ENCODE measurements at regions not wholly inside any gene's neighbourhood (a gene's known extent, or its start where the extent isn't known, plus 50 kb on each side); places are given as distances from the start of the nearest gene placed in this dataset.

DNA sequence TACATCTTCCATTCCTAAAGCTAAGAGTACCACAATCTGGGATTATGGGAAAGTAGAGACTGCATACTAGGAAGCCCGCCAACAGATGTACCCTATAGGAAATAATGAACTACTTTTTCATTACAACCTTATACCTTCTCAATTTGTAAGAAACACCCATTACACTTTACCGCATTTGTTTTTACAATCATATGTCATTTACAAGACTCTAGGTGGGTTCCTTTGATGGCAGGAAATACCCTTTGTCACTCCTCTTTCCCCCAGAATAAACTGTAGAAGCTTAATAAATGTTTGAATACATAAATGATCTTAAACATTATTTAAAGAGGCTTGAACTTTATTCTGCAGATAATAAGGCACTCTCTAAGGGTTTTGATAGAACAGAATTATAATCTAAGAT is 150.1 kb upstream of the TGFBR2 start:
- no peak for DNase-seq (ENCODE audit: low read depth in 2 of 3, low spot score in 2 of 3)

DNA sequence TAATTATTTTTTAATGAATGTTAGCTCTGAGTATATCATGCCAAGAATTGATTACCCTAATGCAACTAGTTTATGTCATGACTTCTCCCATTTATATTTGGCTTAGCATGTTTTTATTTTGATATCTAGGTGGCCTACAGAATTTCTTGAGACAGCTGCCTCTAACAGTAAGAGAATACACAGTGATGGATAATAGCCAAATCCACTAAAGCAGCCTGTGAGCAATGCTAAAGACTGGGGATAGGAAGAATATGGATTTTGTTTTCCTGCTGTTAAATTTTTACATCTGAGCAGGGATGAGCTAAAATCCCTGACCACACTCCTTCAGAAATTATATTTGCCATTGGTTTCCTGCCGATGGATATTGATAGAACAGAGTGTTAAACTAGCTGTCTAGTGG is 149.3 kb upstream of the TGFBR2 start:
- DNase-seq (ENCODE audit: low read depth in 2 of 3, low spot score in 2 of 3): no peak

DNA sequence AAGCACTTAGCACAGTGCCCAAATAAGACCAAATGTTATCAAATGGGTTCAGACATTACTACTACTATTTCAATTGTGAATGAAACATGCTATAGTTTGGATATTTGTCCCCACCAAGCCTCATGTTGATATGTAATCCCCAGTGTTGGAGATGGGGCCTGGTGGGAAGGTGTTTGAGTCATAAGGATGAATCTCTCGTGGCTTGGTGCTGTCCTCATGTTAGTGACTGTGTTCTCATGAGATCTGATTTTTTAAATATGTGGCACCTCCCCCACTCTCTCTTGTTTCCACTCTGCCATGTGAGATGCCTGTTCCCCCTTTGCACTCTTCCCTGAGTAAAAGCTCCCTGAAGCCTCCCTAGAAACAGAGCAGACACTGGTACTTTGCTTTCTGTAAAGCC is 148.7 kb upstream of the TGFBR2 start:
- no peak for DNase-seq (ENCODE audit: low read depth in 2 of 3, low spot score in 2 of 3)

DNA sequence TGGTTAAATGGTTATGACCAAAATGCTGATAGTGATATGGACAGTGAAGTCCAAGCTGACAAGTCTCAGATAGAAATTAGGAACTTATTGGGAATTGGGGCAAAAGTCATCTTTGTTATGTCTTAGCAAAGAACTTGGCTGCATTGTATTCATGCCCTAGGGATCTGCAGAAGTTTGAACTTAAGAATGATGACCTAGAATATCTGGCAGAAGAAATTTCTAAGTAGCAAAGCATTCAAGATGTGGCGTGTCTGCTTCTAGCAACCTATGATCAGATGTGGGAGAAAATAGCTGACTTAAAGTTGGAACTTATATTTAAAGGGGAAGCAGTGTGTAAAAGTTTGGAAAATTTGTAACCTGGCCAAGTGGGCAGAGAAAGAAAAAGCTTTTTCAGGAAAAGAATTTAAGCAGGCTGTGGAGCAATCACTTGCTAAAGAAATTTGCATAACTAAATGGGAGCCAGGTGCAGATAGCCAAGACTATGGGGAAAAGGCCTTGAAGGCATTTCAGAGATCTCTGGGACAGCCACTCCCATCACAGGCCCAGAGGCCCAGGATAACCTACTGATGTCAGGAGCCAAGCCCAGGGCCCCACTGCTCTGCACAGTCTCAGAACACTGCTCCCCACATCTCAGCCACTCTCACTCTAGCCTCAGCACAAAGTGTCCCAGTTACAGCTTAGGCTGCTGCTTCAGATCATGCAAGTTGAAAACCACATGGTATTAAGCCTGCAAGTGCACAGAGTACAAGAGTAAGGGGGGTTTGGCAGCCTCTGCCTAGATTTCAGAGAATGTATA is 147.8 kb upstream of the TGFBR2 start:
- no peak for DNase-seq (ENCODE audit: low read depth in 2 of 3, low spot score in 2 of 3)

DNA sequence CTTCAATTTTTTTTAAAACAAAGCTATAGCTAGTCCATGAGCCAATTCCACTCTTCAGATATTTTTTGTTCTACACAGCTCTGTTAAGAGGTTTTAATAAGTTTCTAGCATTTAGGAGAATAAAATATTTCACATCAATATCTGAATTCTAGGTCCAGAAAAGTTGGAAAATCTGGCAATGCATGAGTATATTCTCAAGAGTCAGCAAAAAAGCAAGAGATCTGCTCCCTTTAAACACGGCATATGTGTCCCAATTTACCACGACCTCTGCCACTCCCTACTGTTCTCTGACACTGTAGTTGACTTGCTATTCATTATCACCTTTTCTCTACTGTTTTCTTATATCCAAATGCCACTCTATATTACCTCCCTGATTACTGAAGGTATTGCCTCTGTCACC is 145.1 kb upstream of the TGFBR2 start:
- no peak for DNase-seq (ENCODE audit: low read depth in 2 of 3, low spot score in 2 of 3)

DNA sequence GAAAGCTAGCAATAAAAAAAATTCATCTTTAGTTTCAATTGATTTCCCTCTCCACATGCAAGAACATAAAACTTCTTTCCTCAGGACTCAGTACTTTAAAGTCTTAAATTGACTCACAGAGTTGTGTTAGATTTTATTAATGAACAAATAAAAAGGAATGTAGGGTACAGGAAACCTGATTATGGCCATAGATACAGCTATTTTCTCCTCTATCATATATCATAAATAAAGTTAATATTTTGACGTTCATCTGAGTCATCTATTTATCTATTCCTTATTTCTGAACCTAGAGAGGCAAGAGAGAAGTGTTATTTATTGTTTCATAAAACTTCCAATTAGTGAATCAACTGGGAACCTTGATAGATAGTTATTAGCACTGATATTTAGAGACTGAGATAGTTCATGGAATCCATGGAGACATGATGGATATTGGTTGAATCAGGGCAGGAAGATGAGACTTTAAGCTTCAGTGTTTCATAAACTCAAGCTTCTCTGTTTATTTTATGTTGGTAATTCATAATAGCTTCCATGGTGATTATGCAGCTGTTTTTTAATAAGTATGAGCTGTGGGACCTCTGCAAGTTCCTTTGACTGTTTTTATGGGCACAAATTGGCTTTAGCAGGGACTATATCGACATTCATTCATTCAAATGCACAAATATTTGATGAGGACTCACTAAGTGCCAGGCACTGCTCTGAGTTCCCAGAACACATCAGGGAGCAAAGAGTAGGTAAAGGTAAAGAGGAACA is 143.5 kb upstream of the TGFBR2 start:
- no peak for DNase-seq (ENCODE audit: low read depth in 2 of 3, low spot score in 2 of 3)

DNA sequence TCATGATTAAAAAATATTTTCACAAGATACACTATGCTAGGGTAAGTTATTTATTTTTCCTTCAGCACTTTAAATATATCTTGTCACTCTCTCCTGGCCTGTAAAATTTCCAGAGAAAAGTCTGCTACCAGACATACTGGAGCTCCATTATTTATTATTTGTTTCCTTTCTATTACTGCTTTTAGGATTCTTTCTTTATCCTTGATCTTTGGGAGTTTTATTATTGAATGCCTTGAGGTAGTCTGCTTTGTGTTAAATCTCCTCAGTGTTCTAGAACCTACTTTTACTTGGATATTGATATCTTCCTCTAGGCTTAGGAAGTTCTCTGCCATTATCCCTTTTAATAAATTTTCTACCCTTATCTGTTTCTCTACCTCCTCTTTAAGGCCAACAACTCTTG is 142.0 kb upstream of the TGFBR2 start:
- DNase-seq (ENCODE audit: low read depth in 2 of 3, low spot score in 2 of 3): no peak

DNA sequence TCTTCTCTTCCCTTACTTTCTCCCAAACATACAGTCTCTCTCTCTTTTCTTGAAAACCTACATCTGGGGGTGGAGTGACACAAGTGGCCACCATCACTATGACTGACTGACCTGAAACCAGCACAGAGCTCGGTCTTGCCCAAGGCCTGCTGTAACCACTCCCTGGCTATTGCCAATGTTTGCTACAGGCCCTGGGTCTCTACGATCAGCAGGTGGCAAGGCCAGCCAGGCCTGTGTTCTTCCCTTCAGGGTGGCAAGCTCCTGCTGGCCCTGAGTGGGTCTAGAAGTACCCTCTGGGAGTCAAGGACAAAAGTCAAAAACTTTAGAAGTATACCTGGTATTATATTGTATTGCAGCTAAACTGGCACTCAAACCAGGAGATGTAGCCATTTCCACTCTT is 140.9 kb upstream of the TGFBR2 start:
- no peak for DNase-seq (ENCODE audit: low read depth in 2 of 3, low spot score in 2 of 3)

DNA sequence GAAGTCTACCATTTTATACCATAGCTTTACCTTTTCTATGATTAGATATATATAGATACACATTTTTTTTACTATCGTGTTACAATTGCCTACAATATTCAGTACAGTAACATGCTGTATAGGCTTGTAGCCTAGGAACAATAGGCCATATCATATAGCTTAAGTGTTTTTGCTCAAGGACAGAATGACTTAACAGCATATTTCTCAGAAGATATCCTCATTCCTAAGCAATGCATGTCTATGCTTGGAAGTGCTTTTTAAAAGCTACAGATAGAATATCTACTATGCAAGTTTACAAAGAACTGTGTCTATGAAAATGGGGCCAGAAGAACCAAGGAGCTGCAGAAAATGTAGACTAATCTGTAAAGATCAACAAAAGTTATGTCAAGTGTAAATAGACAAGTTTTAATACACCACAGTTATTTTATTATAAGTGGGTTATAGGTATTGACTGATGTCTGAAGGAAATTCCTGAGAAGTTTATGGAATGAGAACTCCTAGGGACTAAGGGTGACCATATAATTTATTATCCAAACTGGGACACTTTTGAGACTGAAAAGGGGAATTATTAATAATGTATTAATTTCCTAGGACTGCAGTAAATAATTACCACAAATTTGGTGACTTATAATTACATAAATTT is 138.7 kb upstream of the TGFBR2 start:
- DNase-seq (ENCODE audit: low read depth in 2 of 3, low spot score in 2 of 3): no peak

DNA sequence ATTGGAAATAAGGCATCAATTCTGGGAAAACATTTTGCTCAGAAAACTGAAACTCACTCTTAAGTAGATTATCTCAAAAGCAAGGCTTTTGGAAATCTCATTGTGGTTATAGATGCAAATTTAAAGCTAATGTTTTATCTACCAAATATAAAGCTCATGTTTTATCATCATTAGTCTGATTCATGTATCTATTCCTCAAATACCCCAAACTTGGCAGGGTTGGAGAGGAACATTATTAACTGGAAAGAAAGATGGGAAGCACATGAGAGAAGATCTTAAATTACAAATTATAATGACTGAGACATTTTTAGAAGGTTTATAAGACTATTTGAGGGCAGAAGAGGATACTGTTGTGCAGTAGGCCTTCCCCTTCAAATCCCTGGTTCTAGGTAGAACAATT is 137.3 kb upstream of the TGFBR2 start:
- DNase-seq (ENCODE audit: low read depth in 2 of 3, low spot score in 2 of 3): no peak

DNA sequence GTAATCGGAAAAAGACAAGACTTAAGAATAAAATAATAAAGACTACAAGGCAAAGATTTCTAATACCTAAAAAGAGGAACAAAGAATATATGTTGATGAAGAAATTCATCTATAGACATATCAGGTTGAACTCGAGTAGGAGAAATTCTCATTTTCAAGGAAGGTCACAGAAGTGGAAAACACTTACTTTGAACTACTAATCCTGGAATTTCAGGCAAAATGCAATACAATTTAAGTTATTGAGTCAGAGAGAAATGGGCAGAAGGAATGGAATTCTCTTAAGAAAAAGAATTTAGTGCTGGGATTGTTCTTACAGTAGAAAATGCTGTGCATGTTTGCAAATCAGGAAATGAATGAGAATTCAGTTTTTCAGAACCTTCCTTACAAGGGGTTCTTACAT is 135.9 kb upstream of the TGFBR2 start:
- no peak for DNase-seq (ENCODE audit: low read depth in 2 of 3, low spot score in 2 of 3)

DNA sequence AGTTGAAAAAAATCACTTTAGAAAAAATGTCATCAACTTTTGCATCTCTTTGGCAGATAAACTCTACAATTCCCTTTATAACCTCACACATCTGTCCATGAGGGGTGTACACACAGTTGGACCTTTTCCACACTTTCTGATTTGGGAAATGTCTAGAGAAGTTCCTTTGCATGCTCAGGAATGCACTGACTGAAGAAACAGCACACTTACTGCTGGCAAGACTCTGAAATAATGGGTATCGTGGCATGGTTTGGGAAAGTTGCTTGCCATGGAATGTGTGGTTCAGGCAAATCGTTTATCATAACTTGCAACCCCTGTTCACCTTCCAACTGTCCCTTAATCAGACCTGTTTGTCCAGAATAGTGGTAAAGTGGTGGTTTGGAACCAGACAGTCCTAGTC is 135.3 kb upstream of the TGFBR2 start:
- no peak for DNase-seq (ENCODE audit: low read depth in 2 of 3, low spot score in 2 of 3)

DNA sequence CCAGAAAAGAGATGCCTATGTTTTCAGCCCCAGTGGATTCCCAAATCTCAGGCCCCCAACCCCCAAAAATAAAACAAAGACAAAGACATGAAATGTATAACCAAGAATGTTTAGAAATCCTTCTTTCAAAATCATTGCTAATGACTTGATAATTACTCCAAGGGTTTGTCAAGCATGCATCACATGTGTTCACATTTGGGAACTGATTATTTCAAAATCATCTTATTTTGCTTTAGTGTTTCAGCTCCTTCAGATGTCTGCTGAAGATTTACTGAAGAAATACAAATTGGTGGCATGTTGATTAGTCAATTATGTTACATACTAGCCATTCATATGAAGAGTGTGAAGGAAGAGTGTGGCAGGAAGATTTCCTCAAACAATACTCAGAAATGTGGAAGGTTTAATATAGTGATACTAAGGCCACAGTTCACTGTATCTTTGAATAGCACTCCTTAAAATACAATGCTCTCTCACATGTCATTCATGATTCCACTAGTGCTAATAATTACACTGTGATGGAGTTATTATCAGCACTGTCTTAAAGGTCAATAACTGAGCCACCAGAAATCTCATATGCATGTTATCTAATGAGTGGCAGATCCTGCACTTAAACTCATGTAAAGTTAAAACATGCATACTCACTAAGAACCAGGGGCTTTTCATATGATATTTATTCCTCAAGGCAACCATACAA is 134.5 kb upstream of the TGFBR2 start:
- DNase-seq (ENCODE audit: low read depth in 2 of 3, low spot score in 2 of 3): no peak

DNA sequence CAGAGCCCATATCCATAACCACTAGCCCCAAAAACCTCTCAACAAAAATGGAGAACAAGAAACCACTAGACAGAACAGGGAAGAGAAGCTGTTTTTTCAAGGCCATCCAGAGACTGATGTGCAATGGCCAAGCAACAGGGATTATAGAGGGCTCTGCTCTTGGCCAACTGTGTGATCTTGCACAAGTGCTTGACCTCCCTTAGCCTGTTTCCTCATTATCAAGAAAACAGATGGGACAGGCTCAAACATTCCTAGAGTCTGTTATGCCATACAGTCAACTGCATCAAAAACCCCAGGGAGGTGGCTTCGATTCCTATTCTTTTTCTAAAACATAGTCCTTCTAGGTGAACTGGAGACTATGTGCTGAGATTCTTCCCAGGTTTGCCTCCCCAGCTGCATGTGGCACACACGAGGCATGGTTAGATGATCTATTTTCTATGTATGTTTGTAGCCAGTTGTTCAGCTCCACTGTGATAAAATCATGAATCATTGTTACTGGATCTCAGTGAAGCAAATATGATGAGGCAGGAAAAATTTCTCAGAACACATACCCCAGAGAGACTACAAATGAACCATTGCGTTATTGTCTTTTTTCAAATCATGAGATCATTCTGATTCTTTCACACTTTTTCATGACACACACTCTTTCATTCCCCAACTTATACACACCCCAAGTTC is 132.9 kb upstream of the TGFBR2 start:
- no peak for DNase-seq (ENCODE audit: low read depth in 2 of 3, low spot score in 2 of 3)

DNA sequence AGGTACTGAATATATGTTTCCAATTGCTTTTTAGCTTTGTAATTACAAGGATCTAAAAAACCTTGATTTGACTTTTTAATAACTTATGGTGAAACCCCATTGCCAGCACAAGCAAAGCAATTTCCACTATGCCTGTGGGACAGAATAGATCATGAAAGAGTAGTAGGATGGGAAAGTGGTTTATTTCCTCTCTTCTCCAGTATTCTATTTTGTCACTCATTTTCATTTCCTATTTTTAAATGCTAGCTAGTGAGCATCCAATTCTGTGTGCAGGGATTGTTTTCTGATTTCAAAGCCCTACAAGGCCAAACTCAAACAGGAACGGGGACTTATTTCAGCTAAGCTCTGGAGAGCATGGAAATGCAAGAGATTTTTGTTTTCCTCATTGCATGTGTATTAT is 132.0 kb upstream of the TGFBR2 start:
- no peak for DNase-seq (ENCODE audit: low read depth in 2 of 3, low spot score in 2 of 3)

DNA sequence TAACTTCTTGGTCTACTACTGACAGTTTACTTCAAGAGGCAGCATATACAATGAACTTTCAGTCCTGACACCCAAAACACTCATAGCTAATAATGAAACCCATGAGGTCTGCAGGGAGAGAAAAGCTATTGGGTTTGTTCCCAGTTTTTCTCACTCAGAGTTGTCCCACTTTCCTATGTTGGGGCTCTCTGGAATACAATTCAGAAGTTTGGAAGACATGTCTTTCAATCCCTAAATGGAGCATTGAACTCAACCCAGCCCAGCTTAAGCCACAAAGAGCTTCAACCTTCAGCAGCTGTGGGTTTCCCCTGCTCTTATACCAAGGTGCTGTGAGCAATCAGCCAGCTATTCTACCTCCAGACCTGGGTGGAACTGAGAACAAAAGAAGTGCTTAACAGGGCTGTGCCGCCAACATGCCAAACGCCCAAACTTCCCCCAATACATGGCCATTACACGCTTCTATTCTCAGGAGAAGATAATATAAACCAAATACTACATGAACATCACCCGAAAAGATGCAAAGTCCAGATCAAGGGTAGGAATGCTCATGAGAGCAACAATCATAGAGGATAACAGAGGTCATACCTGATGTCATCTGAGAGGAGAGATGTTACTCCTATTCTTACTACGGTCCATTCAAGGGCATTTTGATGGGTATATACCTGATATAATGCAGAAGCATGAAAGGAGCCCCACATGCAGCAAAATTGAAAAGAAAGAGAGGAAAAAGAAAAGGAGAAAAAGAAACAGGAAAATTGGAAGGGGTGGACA is 131.2 kb upstream of the TGFBR2 start:
- DNase-seq (ENCODE audit: low read depth in 2 of 3, low spot score in 2 of 3): no peak

DNA sequence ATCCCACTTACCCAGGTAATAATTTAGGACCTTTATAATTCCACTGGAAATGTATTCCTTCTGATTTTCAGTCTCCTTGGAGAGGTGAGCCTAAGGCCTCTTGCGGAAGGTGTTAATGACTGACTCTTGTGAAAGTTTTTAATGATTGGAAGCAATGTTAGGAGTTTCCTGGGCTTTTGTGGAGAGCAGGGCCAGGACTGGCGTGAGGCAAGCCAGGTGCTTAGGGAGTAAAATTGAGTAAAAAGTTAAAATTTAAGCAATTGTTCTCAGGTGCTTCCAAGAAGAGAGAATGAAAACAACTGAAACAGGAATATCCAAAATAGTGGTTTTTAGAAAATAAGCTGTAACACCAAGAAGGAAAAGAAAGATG is 130.6 kb upstream of the TGFBR2 start:
- no peak for DNase-seq (ENCODE audit: low read depth in 2 of 3, low spot score in 2 of 3)

DNA sequence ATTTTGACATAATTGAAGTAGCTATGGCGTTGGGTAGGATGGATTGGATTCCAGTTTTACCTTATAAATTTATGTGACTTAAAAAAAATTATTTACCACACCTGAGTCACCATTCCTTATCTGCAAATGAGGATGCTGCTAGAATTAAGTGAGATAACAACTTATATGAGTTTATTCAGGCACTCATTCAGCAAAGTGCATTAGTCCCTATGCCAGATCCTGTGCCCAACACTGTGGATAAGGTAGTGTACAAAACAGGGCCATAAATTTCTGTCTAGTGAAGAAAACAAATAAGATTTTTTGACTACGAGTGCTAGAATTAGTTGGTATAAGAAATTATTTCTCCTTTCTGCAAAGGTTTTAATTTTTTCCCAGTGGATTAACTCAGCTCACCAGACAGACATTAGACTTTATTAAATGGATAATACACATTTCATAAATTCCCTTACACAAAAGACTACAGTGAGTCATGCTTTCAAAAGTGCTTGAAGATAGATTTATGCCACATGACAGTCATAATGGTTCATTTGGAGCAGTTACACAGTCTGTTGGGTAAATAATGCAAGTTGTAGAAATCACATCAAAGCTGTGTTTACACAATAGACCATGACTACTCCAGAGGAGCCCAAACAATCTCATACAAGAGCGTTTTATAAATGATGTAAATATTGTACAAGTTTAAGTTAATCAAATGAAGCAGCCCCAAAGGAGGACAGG is 129.9 kb upstream of the TGFBR2 start:
- no peak for DNase-seq (ENCODE audit: low read depth in 2 of 3, low spot score in 2 of 3)

DNA sequence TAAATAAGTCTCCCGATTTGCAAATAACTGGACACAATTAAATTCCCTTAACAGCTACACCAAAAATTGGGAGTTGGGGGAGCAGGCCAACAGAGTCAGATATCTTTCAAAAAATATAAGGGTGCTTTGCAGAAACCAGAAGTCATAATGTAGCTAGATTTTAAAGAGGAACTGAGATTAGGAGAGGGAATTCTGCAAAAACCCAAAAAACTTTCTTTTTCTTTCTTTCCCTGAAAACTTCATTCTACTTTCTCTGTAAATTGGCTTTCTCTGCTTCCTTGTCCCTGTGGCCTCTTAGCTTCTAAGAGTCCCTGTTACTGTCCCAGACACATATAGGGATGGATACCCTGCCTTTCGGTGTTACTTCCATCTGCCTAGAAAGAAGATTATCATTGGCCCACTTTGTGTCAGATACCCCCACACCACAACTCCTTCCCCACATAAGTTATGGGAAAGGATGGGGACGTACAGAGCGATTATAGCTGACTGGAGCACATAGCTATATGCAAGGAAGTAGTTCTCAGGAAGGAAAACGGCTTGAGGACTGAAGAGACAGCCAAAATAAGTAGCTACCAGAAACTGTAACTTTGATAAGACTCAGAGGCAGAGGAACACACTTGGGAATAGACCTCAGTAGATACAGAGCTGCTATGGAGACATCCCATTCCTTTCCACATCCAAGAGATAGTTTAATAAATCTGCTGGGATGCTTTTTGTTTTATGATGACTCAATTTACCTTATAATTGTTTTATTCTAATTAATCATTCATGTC is 129.1 kb upstream of the TGFBR2 start:
- DNase-seq (ENCODE audit: low read depth in 2 of 3, low spot score in 2 of 3): no peak

All from hematopoietic multipotent progenitor cell (in vitro differentiated cells).